Lower leg skin (tissue), 4 donors: ENCODE measurements at regions not wholly inside any gene's neighbourhood (a gene's known extent, or its start where the extent isn't known, plus 50 kb on each side); places are given as distances from the start of the nearest gene placed in this dataset.

Experiments
- DNase-seq, 2 donors: peaks; one replicate each; pipeline ENCODE4 v3.0.0-alpha.2; 2019; ENCODE audit warnings: low spot score in 2 of 2
- H3K4me3 ChIP-seq: fragments of 200-600 bp; sonication (generic); 2 replicates; pipeline ENCODE4 v1.5.1; 2017; ENCODE audit warnings: mild to moderate bottlenecking, low read depth; ENCODE audit not compliant: poor library complexity, severe bottlenecking
- POLR2A ChIP-seq, 2 donors: fragments of 450-650 bp; IDR thresholded peaks; one replicate each; pipeline ENCODE4 v1.6.1; 2016 to 2017; ENCODE audit warnings: antibody characterized with exemption in 2 of 2, mild to moderate bottlenecking in 1 of 2, moderate library complexity in 1 of 2
- WGBS, 2 donors: methylation state at CpG; one replicate each; pipeline ENCODE4 v1.1.5; 2018; 5-methylcytosine and 5-hydroxymethylcytosine counted together
- intact Hi-C: fragments of 100-400 bp; cut with DNase I; formaldehyde crosslinking; loops from one replicate; pipeline ENCODE4 v1.15.0; 2023; ENCODE audit warnings: low total_unique reads
- TF ChIP-seq, protein P1 (sequence below), 3 donors: fragments of 450-650 bp; IDR thresholded peaks; one replicate each; pipeline ENCODE4 v1.5.1; 2016; ENCODE audit warnings: antibody characterized with exemption in 3 of 3, mild to moderate bottlenecking in 3 of 3, moderate library complexity in 2 of 3

GRCh38 chr18:34461266-34461665, 236.6 kb upstream of the NOL4 start:
- H3K4me3 ChIP-seq: no peak overlapping the region
- 71 to 72% methylated on average over 3 of the region's 3 CpGs for WGBS, 2 donors
- no peak for DNase-seq
- TF ChIP-seq, protein P1, sequence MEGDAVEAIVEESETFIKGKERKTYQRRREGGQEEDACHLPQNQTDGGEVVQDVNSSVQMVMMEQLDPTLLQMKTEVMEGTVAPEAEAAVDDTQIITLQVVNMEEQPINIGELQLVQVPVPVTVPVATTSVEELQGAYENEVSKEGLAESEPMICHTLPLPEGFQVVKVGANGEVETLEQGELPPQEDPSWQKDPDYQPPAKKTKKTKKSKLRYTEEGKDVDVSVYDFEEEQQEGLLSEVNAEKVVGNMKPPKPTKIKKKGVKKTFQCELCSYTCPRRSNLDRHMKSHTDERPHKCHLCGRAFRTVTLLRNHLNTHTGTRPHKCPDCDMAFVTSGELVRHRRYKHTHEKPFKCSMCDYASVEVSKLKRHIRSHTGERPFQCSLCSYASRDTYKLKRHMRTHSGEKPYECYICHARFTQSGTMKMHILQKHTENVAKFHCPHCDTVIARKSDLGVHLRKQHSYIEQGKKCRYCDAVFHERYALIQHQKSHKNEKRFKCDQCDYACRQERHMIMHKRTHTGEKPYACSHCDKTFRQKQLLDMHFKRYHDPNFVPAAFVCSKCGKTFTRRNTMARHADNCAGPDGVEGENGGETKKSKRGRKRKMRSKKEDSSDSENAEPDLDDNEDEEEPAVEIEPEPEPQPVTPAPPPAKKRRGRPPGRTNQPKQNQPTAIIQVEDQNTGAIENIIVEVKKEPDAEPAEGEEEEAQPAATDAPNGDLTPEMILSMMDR (IDR thresholded peaks at IDR 0.05): no peak
- no peak for TF ChIP-seq POLR2A (IDR thresholded peaks at IDR 0.05)
- intact Hi-C loops: no loop called here

DNA sequence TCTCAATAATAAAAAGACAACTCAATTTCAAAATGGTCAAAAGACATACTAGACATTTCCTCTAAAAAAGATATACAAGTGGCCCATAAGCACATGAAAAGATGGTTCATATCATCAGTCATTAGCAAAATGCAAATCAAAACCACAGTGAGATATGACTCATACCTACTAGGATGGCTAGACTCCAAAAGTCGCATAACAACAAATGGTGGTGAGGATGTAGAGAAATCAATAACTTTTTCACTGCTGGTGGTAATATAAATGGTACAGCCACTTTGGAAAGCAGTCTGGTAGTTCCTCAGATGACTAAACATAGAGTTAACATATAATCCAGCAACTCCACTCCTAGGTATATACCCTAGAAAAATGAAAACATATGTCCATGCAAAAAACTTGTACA, 242.3 kb upstream of the NOL4 start:
- no peak for DNase-seq
- H3K4me3 ChIP-seq: no peak overlapping the region
- WGBS, 2 donors: 45 to 57% methylated on average over 1 of the region's 1 CpG
- TF ChIP-seq, protein P1 (IDR thresholded peaks at IDR 0.05): no peak
- TF ChIP-seq POLR2A (IDR thresholded peaks at IDR 0.05): no peak
- intact Hi-C loops: no loop called here

DNA sequence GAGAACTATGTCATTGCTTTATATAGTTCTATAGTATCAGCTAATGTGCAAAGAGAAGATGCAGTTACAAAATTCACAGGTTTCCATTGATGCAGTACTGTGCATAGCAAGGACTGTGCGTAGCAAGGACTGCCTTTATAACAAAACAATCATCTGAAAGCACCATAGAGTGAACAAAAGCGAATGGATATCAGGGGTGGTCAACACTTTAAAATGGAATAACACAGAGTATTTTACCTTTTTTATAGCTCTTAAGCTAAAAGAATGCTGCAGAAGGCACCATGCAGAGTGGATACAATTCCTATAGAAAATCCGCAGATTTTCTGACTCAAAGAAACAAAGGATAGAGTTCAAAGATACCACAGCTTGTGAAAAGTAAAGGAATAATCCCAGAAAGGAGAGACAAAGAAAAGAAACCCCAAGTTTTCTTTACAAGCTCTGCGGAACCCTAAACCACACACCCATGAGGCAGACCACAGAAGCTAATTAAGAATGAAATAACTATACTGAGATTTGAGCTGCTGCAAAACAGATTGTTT, 229.9 kb upstream of the DTNA start:
- TF ChIP-seq POLR2A (IDR thresholded peaks at IDR 0.05): no peak
- TF ChIP-seq, protein P1 (IDR thresholded peaks at IDR 0.05): no peak
- intact Hi-C loops: no loop called here
- H3K4me3 ChIP-seq: no peak overlapping the region
- WGBS, 2 donors: 57 to 67% methylated on average over 4 of the region's 4 CpGs
- DNase-seq: no peak

DNA sequence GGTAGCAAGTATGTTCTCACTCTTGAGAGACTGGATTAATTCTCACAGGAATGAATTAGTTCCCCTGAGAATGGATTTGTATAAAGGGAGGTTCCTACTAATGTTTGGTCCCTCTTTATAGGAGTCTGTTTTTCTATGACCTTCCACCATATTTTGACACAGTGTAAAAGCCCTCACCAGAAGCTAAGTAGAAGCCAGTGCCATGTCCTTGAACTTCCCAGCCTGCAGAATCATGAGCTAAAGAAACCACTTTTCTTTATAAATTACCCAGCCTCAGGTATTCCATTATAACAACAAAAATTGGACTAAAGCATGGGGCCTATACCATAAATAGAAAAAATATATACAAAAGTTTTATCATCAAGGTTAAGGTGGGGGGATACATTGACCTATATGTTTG, 227.9 kb upstream of the DTNA start:
- no peak overlapping the region for H3K4me3 ChIP-seq
- DNase-seq: no peak
- TF ChIP-seq POLR2A (IDR thresholded peaks at IDR 0.05): no peak
- TF ChIP-seq, protein P1 (IDR thresholded peaks at IDR 0.05): no peak
- intact Hi-C loops: no loop called here

DNA sequence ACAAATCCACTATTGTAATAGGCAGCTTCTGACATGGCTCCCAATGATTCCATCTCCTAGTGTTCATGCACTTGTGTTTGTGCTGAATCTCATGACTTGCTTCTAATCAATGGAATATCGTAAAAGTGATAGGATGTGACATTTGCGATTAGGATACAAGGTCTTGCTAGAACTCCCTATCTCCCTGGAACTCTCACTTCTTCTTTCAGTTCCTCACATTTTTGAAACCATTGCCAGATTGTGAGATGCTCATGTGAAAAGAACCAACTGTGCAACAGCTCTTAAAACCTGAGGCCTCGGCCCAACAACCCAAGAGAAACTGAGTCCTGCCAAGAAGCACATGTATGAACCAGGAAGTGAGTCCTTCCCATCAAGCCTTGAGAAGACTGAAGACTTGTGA, 226.9 kb upstream of the DTNA start:
- H3K4me3 ChIP-seq: no peak overlapping the region
- no peak for DNase-seq
- intact Hi-C loops: no loop called here
- WGBS, 2 donors: 78 to 87% methylated on average over 3 of the region's 3 CpGs
- no peak for TF ChIP-seq POLR2A (IDR thresholded peaks at IDR 0.05)
- TF ChIP-seq, protein P1 (IDR thresholded peaks at IDR 0.05): no peak

- H3K4me3 ChIP-seq: no peak overlapping the region
- DNase-seq: no peak
- intact Hi-C loops: no loop called here
- WGBS, 2 donors: 68 to 69% methylated on average over 2 of the region's 2 CpGs
- TF ChIP-seq POLR2A (IDR thresholded peaks at IDR 0.05): no peak
- TF ChIP-seq, protein P1 (IDR thresholded peaks at IDR 0.05): no peak
Observed at GRCh38 chr18:34491719-34492118, 218.4 kb upstream of the DTNA start.
